NB4 (cell line): ENCODE measurements at regions not wholly inside any gene's neighbourhood (a gene's known extent, or its start where the extent isn't known, plus 50 kb on each side); places are given as distances from the start of the nearest gene placed in this dataset.

Source experiments
- MYC ChIP-seq: IDR thresholded peaks from 2 replicates; pipeline ENCODE4 v1.6.1; 2011; ENCODE audit warnings: low read depth, low read length
- POLR2A ChIP-seq: IDR thresholded peaks from 2 replicates; pipeline ENCODE4 v1.6.1; 2011; ENCODE audit warnings: mild to moderate bottlenecking; ENCODE audit not compliant: insufficient read length; ENCODE audit errors: extremely low read depth
- TF ChIP-seq, protein P1 (sequence below): IDR thresholded peaks from one replicate; pipeline ENCODE4 v1.5.1; 2012; ENCODE audit warnings: low read depth, low read length
- TF ChIP-seq, protein P2 (sequence below): IDR thresholded peaks from 2 replicates; pipeline ENCODE4 v1.6.1; 2011; ENCODE audit warnings: low read depth, low read length

DNA sequence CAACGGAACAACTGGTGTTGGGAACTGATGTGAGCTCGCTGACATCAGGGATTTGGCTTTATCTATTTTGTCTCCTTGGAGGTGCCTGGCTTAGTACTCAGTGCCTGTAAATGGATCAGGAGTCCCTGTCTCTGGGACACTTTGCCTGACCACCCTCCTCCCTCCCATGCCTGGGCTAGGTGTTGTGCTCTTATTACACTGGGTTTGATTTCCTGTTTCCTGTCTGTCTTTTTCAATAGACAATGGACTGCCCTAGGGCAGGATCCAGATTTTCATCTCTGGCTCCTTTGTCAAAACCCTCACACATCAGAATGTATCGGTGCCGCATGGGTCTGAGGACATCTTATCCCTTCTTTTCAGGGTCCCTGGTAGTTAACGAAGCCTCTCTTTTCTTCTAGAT lies 223.6 kb upstream of the ASIC2 start:
- TF ChIP-seq, protein P1, sequence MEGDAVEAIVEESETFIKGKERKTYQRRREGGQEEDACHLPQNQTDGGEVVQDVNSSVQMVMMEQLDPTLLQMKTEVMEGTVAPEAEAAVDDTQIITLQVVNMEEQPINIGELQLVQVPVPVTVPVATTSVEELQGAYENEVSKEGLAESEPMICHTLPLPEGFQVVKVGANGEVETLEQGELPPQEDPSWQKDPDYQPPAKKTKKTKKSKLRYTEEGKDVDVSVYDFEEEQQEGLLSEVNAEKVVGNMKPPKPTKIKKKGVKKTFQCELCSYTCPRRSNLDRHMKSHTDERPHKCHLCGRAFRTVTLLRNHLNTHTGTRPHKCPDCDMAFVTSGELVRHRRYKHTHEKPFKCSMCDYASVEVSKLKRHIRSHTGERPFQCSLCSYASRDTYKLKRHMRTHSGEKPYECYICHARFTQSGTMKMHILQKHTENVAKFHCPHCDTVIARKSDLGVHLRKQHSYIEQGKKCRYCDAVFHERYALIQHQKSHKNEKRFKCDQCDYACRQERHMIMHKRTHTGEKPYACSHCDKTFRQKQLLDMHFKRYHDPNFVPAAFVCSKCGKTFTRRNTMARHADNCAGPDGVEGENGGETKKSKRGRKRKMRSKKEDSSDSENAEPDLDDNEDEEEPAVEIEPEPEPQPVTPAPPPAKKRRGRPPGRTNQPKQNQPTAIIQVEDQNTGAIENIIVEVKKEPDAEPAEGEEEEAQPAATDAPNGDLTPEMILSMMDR: no peak
- TF ChIP-seq, protein P2, sequence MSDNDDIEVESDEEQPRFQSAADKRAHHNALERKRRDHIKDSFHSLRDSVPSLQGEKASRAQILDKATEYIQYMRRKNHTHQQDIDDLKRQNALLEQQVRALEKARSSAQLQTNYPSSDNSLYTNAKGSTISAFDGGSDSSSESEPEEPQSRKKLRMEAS: no peak
- TF ChIP-seq POLR2A (no peak), MYC (no peak)
